GM18867 (cell line): ENCODE measurements at regions not wholly inside any gene's neighbourhood (a gene's known extent, or its start where the extent isn't known, plus 50 kb on each side); places are given as distances from the start of the nearest gene placed in this dataset.
A peak's percentile ranks its signal among the peaks of the same experiment; 100 is the strongest.

Experiments used
- ATAC-seq: cut with Tn5 transposase; IDR thresholded peaks from one replicate; pipeline ENCODE4 v1.9.1; 2021; ENCODE audit warnings: mild to moderate bottlenecking, moderate library complexity; ENCODE audit not compliant: unreplicated experiment

GRCh38 chr4:57442831-57443291 is 332.7 kb upstream of the IGFBP7 start:
- ATAC-seq: peak; percentile 69

- no peak for ATAC-seq
These were observed 332.1 kb upstream of the IGFBP7 start for GRCh38 chr4:57442241-57442640.

GRCh38 chr4:57437649-57438048 is 327.5 kb upstream of the IGFBP7 start:
- ATAC-seq: no peak

- ATAC-seq: no peak
These were observed 325.1 kb upstream of the IGFBP7 start for GRCh38 chr4:57435300-57435699.

GRCh38 chr4:57430726-57431125 is 320.5 kb upstream of the IGFBP7 start:
- ATAC-seq: no peak

- peak; percentile 94 for ATAC-seq
These were observed 316.7 kb upstream of the IGFBP7 start for GRCh38 chr4:57426779-57427395.

- ATAC-seq: no peak
These were observed 315.4 kb upstream of the IGFBP7 start for GRCh38 chr4:57425610-57426009.

- no peak for ATAC-seq
These were observed 314.2 kb upstream of the IGFBP7 start for GRCh38 chr4:57424232-57424897.

- no peak for ATAC-seq
These were observed 307.9 kb upstream of the IGFBP7 start for GRCh38 chr4:57418133-57418532.

- no peak for ATAC-seq
These were observed 302.3 kb upstream of the IGFBP7 start for GRCh38 chr4:57412259-57413054.

GRCh38 chr4:57410331-57411052 is 300.3 kb upstream of the IGFBP7 start:
- ATAC-seq: no peak

- no peak for ATAC-seq
These were observed 295.2 kb upstream of the IGFBP7 start for GRCh38 chr4:57405359-57405758.

GRCh38 chr4:57404483-57404882 is 294.3 kb upstream of the IGFBP7 start:
- no peak for ATAC-seq

GRCh38 chr4:57403591-57403990 is 293.4 kb upstream of the IGFBP7 start:
- no peak for ATAC-seq

- no peak for ATAC-seq
These were observed 291.4 kb upstream of the IGFBP7 start for GRCh38 chr4:57401586-57401985.

- ATAC-seq: no peak
These were observed 268.6 kb upstream of the IGFBP7 start for GRCh38 chr4:57378766-57379165.

- no peak for ATAC-seq
These were observed 264.8 kb upstream of the IGFBP7 start for GRCh38 chr4:57374866-57375595.

GRCh38 chr4:57373991-57374390 is 263.8 kb upstream of the IGFBP7 start:
- no peak for ATAC-seq

- no peak for ATAC-seq
These were observed 261.5 kb upstream of the IGFBP7 start for GRCh38 chr4:57371671-57372070.

- ATAC-seq: no peak
These were observed 260.5 kb upstream of the IGFBP7 start for GRCh38 chr4:57370691-57371090.

GRCh38 chr4:57369446-57369845 is 259.3 kb upstream of the IGFBP7 start:
- ATAC-seq: no peak
